NCI-H2107 (cell line): ENCODE measurements at regions not wholly inside any gene's neighbourhood (a gene's known extent, or its start where the extent isn't known, plus 50 kb on each side); places are given as distances from the start of the nearest gene placed in this dataset.

Experiments
- DNase-seq: peaks from one replicate; lab custom pipeline; 2025; lab: John Stamatoyannopoulos, UW

DNA sequence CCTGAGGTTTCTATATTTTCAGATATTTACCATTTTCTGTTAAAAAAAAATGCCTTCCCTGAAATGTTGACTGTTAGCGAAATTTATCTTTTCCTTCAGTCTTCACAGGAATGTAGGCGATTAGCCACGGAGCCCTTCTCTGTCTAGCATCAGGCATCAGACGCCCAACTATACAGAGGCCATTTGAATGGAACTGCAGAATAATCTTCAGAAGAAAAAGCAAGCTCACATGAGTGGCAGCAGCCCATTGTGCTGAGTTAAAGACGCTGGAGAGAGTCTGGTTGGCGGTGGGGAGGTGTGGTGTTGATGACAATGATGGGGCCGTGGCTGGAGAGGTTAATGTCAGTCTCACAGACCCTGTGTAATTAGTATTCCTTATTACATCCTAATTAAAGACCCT lies 196.8 kb upstream of the LEF1 start:
- no peak for DNase-seq

DNA sequence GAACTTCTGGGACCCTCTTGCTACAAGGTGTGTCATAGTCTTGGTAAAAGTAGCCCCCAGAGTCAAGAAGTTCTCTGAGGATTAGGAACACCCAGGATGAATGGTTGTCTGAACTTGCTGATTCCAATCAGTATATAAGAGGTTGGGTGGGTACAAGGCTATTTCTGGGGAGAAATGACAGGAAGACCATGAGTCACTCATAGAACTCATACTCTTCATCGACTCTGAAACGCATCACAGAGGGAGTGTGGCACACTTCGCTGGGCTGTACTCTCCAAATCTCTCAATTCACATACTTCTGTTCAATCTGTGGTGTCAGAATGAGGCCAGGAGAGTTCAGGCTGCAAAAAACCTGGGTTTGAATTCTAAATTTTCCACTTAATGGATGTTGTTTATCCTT lies 193.2 kb upstream of the LEF1 start:
- DNase-seq, result no peak

- DNase-seq, result no peak
Measured at GRCh38 chr4:108361446-108361820, 192.7 kb upstream of the LEF1 start.

DNA sequence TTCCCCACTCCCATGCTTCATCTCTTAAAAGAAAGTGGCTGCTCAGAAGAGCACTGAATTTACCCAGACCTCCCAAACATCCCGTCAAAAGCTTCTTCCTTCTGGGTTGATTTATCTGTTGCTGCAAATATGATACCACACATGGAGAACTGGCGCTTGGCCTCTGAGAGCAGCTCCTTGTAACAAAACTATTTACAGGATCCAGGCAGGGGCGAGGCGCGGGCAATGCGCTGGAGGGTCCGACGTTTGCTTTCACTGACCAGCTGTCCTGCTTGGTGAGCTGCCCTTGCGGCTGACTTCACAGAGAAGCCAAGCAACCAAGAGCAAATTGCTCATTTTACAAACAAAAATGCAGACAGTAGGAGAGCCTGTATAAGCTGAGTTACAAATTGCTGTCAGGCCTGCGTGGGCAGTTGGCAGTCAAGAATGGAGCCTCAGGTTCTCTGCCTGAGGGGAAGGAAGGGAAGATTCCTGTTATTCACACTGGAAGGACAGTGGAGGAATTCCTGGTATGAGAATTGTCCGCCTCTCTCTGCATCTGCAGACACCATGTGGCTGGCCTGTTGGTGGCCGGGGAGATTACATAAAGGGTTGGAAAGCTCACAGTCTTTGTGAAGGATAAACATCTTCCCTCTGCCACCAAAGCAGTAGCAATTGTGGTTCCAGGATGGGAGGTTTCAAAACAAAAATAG lies 192.2 kb upstream of the LEF1 start:
- no peak for DNase-seq

DNA sequence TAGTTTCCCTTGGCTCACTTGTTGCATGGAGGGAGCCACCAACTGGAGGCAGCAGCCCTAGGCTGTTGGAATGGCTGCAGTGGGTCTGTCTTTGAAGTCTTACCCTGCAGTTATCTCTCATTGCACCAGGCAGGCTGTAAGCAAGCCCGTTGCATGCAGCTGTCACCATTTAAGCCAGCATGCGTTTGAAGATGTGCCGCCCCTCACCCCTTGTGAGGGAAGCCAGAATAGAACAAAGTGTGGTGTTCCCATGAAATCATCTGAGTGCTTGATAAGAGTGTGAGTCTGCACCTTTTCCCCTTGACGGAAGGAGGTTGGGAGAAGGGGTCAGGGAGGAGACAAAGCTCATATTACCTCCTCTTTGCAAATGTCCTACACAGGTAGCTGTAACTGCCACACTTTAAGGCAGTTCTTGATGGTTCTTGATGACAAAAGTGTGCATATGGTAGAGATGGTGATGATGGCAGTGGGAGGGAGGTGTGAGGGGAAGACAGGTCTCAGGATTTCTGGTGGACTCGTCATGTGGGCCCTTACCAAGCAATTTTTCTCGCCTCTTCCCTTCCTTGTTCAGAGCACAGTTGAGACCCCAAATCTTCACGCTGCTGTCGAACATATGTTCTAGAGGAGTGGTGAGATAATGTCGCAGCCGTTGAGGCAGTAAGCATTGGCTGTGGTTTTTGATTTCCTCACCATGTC lies 191.4 kb upstream of the LEF1 start:
- DNase-seq, result no peak

- no peak for DNase-seq
Measured at GRCh38 chr4:108359130-108359985, 190.6 kb upstream of the LEF1 start.

DNA sequence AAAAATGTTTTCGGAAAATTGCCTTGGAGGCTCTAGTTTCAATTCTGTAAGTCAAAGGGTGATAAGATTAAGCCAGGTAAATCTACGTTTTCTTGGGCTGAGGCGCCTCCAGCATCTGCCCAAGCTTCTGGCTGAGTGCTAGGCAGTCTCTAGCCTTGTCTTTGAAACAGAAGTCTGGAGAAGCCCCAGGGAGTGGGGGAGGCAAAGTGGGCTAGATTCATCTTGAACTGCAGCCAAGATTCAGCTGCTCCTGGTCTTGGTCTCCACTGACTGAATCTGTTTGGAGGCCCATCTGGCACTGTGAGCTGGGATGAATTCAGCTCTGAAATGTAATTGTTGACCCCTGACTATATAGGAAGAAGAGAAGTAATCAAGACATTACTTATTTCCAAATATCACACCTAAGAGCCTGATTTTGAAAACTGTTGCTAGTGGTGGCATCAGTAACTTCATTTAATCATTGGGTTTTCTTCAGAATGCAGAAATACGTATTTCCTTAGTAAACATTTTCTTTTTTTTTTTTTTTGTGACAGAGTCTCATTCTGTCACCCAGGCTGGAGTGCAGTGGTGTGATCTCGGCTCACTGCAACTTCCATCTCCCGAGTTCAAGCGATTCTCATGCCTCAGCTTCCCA lies 187.3 kb upstream of the LEF1 start:
- DNase-seq, result no peak

DNA sequence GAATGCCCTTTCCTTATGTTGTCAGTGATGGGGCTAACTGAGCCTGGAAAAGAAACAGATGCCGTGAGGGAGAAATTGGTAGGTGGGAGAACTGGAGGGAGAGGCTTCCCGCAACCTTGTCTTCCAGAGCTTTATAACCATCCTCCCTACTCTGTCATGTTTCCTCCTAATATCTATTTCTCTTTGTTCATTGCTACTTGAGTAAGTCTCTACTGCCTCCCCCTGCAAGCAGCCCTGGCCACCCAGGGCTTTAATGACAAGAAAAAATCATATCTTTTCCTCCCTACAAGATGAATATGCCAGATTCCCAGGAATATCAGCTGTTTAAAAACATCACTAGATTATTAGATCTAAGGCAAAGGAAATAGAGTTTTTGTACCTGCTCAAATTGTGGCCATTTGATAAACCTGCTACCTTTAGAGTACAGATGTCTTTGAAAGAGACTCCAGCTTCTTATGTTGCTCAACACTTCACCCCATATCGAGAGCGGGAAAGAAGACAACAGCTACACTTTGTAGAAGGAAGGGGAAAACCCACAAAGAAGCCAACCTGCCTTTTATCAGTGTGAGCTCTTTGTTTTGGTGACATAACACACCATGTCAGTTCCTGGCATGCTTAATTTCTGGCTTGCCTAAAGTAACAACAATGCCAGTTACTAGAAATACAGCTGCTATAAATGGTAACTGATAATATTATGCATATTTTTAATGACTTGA lies 186.6 kb upstream of the LEF1 start:
- DNase-seq, result no peak

- DNase-seq, result no peak
Measured at GRCh38 chr4:108352664-108353308, 184.1 kb upstream of the LEF1 start.

GRCh38 chr4:108351791-108352190 lies 183.1 kb upstream of the LEF1 start:
- DNase-seq, result no peak

GRCh38 chr4:108350332-108350731 lies 181.6 kb upstream of the LEF1 start:
- no peak for DNase-seq

GRCh38 chr4:108346818-108347210 lies 178.1 kb upstream of the LEF1 start:
- DNase-seq, result no peak

- no peak for DNase-seq
Measured at GRCh38 chr4:108345862-108346817, 177.4 kb upstream of the LEF1 start.

DNA sequence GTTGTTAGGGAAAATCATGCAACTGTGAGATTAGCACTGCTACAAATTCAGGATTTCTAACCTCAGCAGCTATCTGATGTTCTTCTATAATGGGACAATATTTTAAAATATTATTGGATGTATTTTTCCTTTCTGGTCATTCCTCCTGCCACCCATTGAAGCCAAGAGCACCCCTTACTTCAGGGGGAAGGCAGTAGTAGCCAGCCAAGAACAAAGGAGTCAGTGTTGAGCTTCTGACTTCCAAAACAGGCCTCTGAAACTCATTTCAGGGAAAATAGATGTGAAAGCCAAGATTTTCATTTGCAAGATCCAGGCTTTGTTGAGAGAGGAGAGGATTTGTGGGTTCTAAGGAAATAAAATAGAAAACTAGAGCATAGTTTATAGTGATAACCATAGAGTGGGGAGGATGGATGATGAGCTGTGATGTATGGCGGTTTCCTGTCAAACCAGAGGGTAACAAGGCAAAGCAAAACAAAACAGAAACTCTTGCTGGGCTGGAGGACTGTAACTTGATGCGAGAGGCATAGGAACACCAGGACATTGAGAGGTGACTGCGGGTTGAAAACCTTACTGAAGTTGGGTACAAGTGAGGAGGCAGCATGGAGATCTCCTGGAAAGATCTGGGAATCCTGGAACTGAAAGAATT lies 173.7 kb upstream of the LEF1 start:
- DNase-seq, result no peak

GRCh38 chr4:108337923-108338322 lies 169.2 kb upstream of the LEF1 start:
- DNase-seq, result no peak

- DNase-seq, result no peak
Measured at GRCh38 chr4:108336076-108336475, 167.3 kb upstream of the LEF1 start.

- DNase-seq, result no peak
Measured at GRCh38 chr4:108335081-108335480, 166.3 kb upstream of the LEF1 start.

DNA sequence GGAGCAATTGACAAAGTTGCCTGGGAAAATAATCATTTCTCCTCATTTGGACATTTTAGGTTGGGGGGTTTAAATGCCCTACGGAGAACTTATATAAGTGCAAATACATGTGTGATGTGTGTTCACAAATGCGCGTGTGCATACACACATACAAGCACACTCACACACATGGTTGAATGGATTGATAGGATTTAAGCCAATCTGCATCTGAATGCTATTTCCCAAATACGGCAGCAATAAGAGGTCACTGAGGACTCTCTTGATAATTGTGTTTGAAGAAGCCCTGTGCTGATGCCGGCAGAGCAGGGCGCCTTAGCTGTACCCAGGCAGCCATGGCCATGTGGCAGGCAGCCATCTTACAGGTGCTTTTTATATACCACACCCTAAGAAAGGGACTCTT lies 165.3 kb upstream of the LEF1 start:
- DNase-seq, result no peak

- no peak for DNase-seq
Measured at GRCh38 chr4:108333353-108333942, 164.7 kb upstream of the LEF1 start.
